Prostate gland (tissue), 2 donors: ENCODE measurements at regions not wholly inside any gene's neighbourhood (a gene's known extent, or its start where the extent isn't known, plus 50 kb on each side); places are given as distances from the start of the nearest gene placed in this dataset.

Source experiments
- DNase-seq: peaks from one replicate; pipeline ENCODE4 v3.0.0-alpha.2; 2019; ENCODE audit warnings: low spot score
- H3K27ac ChIP-seq, 2 donors: fragments of 200-600 bp; sonication (generic); 2 replicates each; pipeline ENCODE4 v1.5.1; 2017 to 2019
- H3K27me3 ChIP-seq: fragments of 200-600 bp; sonication (generic); replicated peaks from 2 replicates; pipeline ENCODE4 v1.5.1; 2019; ENCODE audit not compliant: insufficient read depth
- H3K36me3 ChIP-seq, 2 donors: fragments of 200-600 bp; sonication (generic); 1 replicate in 1 of 2; 2 replicates in 1 of 2; pipeline versions ENCODE4 v1.5.1 to v1.8.1; 2017 to 2019
- H3K4me1 ChIP-seq: fragments of 200-600 bp; sonication (generic); replicated peaks from 2 replicates; pipeline ENCODE4 v1.5.1; 2019
- H3K4me3 ChIP-seq, 2 donors: fragments of 200-600 bp; sonication (generic); 2 replicates each; pipeline ENCODE4 v1.5.1; 2017 to 2019
- H3K9me3 ChIP-seq: fragments of 200-600 bp; sonication (generic); 2 replicates; pipeline ENCODE4 v1.5.1; 2017
- POLR2A ChIP-seq: fragments of 450-650 bp; IDR thresholded peaks from one replicate; pipeline ENCODE4 v1.6.1; 2016; ENCODE audit warnings: antibody characterized with exemption, mild to moderate bottlenecking
- POLR2AphosphoS5 ChIP-seq: sonication (generic); formaldehyde crosslinking; IDR thresholded peaks from one replicate; pipeline ENCODE4 v1.6.1; 2017; ENCODE audit warnings: antibody characterized with exemption
- WGBS: methylation state at CpG from one replicate; pipeline ENCODE4 v1.1.5; 2018; 5-methylcytosine and 5-hydroxymethylcytosine counted together
- intact Hi-C: fragments of 100-400 bp; cut with DNase I; formaldehyde crosslinking; loops from one replicate; pipeline ENCODE4 v1.14.2; 2022
- TF ChIP-seq, protein P1 (sequence below), 4 experiments: fragments of 200-600 bp in 2 of 4; fragments of 450-650 bp in 2 of 4; sonication (generic) in 2 of 4; IDR thresholded peaks; 1 replicate in 3 of 4; 2 replicates in 1 of 4; pipeline ENCODE4 v1.5.1; 2016 to 2019; ENCODE audit warnings: antibody characterized with exemption in 4 of 4, mild to moderate bottlenecking in 2 of 4, moderate library complexity in 2 of 4

DNA sequence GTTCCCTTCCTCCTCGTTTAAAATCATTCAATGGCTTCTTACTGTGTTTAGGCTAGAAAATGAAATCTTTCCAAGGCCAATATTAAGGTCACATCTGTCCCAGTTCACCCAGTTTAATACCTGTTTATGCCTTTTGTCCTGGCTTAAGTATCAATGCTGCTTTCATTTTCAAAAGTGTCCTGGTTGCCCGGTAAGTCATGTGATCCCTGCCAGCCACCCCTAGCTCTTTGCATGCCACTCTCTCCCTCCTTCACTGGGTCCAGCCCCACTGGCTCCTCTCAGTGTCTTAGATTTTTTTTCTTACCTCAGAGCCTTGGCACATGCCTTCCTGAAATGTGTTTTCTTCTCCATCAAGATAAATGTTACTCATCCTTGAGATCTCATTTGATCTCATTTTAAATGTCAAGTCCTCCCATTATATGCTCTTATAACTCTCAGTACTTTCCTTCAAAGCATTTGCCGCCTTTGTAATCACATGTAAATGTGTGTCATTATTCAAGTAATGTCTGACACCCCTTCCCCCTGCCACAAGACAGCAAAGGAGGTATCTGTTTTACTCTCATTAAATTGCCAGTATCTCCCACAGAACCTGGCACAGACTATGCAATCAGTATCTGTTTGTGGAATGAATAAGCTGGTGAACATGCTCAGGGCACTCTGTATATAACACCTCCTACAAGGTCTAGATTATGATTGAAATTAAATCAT, 472.5 kb upstream of the RPS6KA3 start:
- no peaks in the 10 kb centered on the region for H3K27me3 ChIP-seq
- no peaks in the 10 kb centered on the region for H3K9me3 ChIP-seq
- 78% methylated on average over 3 of the region's 3 CpGs for WGBS
- no peak overlapping the region for H3K4me3 ChIP-seq
- H3K4me1 ChIP-seq = no peaks in the 10 kb centered on the region
- H3K36me3 ChIP-seq = no peaks in the 10 kb centered on the region
- intact Hi-C loops = no loop called here
- TF ChIP-seq POLR2A (no peak), POLR2AphosphoS5 (no peak)
- TF ChIP-seq, protein P1, sequence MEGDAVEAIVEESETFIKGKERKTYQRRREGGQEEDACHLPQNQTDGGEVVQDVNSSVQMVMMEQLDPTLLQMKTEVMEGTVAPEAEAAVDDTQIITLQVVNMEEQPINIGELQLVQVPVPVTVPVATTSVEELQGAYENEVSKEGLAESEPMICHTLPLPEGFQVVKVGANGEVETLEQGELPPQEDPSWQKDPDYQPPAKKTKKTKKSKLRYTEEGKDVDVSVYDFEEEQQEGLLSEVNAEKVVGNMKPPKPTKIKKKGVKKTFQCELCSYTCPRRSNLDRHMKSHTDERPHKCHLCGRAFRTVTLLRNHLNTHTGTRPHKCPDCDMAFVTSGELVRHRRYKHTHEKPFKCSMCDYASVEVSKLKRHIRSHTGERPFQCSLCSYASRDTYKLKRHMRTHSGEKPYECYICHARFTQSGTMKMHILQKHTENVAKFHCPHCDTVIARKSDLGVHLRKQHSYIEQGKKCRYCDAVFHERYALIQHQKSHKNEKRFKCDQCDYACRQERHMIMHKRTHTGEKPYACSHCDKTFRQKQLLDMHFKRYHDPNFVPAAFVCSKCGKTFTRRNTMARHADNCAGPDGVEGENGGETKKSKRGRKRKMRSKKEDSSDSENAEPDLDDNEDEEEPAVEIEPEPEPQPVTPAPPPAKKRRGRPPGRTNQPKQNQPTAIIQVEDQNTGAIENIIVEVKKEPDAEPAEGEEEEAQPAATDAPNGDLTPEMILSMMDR (IDR thresholded peaks at IDR 0.05) = no peak
- no peak overlapping the region for H3K27ac ChIP-seq
- DNase-seq = no peak

DNA sequence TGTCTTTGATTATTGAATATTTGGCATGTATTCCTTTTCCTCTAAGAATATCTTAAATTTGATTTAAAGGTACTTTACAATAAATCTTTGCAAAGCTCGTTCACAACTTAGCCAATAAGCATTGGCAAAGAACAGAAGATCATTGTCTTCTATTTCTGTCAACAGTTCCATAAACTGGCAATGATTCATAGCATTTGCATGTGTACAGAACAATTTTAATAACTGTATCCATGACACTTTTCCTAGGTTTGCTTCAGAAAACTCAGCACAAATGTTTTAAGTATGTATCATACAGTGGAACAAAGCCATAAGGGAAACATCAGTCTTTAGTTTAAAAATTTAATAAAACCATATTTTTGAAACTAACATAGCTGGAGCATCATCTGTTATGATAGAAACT, 462.7 kb upstream of the RPS6KA3 start:
- no peak overlapping the region for H3K4me3 ChIP-seq
- TF ChIP-seq POLR2AphosphoS5 (no peak), POLR2A (no peak)
- TF ChIP-seq, protein P1 (IDR thresholded peaks at IDR 0.05) = no peak
- H3K27me3 ChIP-seq = no peaks in the 10 kb centered on the region
- intact Hi-C loops = no loop called here
- DNase-seq = no peak
- 16% methylated on average over 1 of the region's 1 CpG for WGBS
- no peaks in the 10 kb centered on the region for H3K36me3 ChIP-seq
- H3K27ac ChIP-seq = no peak overlapping the region
- H3K9me3 ChIP-seq = no peaks in the 10 kb centered on the region
- no peaks in the 10 kb centered on the region for H3K4me1 ChIP-seq

DNA sequence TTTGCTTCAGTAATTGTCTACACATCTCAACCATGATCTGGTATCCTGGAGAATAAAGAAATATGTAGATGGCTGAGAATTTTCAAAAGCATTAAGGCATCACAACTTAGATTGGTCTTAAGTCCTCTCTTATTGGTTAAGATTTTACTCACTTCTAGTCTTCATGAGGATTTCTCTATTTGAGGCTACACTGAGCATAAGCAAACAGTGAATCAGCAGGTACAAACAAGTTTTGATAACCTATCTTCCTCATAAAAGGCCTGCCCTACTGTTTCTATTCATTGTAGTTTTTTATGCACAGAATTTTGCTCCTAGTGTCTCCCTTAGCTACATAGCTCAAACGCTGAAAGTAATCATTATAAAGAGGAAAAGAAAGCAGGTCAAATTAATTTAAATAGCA, 460.7 kb upstream of the RPS6KA3 start:
- H3K4me3 ChIP-seq = no peak overlapping the region
- no peak overlapping the region for H3K27ac ChIP-seq
- no peak for DNase-seq
- H3K4me1 ChIP-seq = no peaks in the 10 kb centered on the region
- 40% methylated on average over 1 of the region's 1 CpG for WGBS
- TF ChIP-seq, protein P1 (IDR thresholded peaks at IDR 0.05) = no peak
- TF ChIP-seq POLR2AphosphoS5 = no peak
- no peak for TF ChIP-seq POLR2A
- no peaks in the 10 kb centered on the region for H3K27me3 ChIP-seq
- H3K9me3 ChIP-seq = no peaks in the 10 kb centered on the region
- H3K36me3 ChIP-seq = no peaks in the 10 kb centered on the region
- intact Hi-C loops = no loop called here

DNA sequence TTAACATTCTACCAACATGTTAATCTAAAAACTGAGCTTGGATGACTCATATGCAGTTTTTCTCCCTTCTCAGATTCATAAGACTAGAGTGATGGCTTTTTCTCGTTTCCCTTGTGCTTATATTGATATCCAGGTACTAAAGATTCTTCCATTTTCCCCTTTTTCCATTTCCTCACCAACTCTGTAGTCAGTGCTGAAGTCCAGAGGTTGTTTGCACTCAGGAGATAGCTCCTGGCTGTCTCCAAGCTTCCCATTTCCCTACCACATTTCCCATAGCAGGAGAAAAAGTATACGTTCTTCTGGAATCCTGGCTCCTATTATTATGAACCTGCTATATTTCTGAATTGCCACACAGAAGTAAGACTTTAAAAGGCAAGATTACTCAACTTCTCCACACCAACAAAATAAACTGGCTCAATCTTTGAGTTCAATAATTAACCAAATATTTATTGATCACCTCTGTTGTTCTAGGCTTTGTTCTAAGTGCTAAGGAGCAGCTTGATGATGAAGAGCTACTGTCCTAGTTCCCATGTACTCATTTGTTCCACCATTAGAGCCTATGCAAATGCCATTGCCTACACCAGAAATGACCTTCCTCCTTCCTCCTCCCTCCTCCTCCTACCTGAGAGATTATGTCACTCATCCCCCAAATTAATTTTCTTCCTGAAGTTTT, 454.4 kb upstream of the RPS6KA3 start:
- Histone ChIP-seq H3K36me3 (no peaks in the 10 kb centered on the region), H3K27ac (no peak overlapping the region), H3K4me1 (no peaks in the 10 kb centered on the region), H3K9me3 (no peaks in the 10 kb centered on the region), H3K27me3 (no peaks in the 10 kb centered on the region), H3K4me3 (no peak overlapping the region)
- TF ChIP-seq POLR2A (no peak), POLR2AphosphoS5 (no peak)
- 58% methylated on average over 2 of the region's 2 CpGs for WGBS
- no peak for DNase-seq
- intact Hi-C loops = no loop called here

DNA sequence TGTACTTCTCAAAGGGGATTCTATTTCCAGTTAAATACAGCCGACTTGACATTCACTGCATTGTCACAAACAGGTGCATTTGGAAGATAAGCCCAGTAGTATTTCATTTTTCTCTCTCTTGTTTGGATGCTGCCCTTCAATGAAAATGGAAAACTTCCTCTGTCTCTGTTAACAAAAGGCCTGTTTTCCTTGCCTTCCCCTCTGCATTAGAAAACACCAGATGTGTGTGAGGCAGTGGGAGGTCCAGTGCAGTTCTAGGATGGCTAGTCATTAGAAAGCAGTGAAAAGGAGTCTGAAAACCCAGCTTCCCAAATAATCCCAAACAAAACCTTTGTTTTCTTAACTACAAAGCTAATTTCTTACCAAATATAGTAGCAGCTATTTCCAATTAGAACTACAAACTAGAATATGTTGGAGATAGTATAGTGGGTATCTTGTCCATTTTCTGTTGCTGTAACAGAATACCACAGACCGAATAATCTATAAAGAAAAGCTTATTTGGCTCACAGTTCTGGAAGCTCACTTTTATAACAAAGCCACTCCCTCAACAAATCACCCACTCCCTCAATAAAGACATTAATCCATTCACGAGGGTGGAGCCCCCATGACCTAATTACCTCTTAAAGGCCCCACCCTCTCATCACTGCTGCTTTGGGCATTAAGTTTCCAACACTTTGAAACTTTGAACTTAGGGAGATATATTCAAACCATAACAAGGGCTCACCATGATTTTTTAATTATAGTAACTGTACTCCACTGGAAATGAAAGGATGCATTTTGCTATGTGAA, 452.1 kb upstream of the RPS6KA3 start:
- no peak for DNase-seq
- no peaks in the 10 kb centered on the region for H3K4me1 ChIP-seq
- no peak overlapping the region for H3K4me3 ChIP-seq
- H3K27ac ChIP-seq = no peak overlapping the region
- H3K9me3 ChIP-seq = no peaks in the 10 kb centered on the region
- H3K27me3 ChIP-seq = no peaks in the 10 kb centered on the region
- TF ChIP-seq POLR2A = no peak
- TF ChIP-seq, protein P1 (IDR thresholded peaks at IDR 0.05) = no peak
- no peak for TF ChIP-seq POLR2AphosphoS5
- no peaks in the 10 kb centered on the region for H3K36me3 ChIP-seq
- WGBS = 21% methylated on average over 3 of the region's 3 CpGs
- intact Hi-C loops = no loop called here
